ENCODE measurements at regions not wholly inside any gene's neighbourhood (a gene's known extent, or its start where the extent isn't known, plus 50 kb on each side); places are given as distances from the start of the nearest gene placed in this dataset.
"Not testable (repeated sequence)": the region's sequence is repeated elsewhere in the genome, so short reads cannot be mapped to it uniquely, and the experiment has no call there.

DNA sequence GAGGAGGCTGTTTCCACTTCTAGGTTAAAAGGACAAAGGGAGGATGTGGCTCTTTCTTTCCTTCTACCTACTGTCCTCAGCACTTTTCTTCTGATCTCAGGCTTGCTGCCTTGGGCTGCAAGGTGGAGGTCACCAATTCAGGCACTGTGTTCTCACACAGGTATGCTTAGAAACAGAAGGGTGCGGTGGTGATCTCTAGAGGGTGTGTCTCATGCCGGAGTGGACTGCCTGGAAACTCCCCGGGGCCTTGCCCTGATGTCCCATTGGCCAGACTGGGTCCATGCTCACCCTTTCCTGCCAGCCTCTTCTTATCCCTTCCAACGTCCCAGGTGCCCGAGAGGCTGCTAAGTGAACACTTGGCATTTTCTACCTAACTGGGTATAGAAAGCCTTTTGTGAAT lies 1197.6 kb downstream of the AACS start:
- H3K4me1 Mint-ChIP-seq (ENCODE audit: low read depth), result no peaks in the 10 kb centered on the region
- TF ChIP-seq, protein P1, sequence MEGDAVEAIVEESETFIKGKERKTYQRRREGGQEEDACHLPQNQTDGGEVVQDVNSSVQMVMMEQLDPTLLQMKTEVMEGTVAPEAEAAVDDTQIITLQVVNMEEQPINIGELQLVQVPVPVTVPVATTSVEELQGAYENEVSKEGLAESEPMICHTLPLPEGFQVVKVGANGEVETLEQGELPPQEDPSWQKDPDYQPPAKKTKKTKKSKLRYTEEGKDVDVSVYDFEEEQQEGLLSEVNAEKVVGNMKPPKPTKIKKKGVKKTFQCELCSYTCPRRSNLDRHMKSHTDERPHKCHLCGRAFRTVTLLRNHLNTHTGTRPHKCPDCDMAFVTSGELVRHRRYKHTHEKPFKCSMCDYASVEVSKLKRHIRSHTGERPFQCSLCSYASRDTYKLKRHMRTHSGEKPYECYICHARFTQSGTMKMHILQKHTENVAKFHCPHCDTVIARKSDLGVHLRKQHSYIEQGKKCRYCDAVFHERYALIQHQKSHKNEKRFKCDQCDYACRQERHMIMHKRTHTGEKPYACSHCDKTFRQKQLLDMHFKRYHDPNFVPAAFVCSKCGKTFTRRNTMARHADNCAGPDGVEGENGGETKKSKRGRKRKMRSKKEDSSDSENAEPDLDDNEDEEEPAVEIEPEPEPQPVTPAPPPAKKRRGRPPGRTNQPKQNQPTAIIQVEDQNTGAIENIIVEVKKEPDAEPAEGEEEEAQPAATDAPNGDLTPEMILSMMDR (IDR thresholded peaks at IDR 0.05), result no peak
- no peaks in the 10 kb centered on the region for H3K27me3 Mint-ChIP-seq (ENCODE audit: insufficient read depth)
- DNase-seq, result no peak
- H3K9me3 Mint-ChIP-seq, result peaks cover 36% of the 10 kb centered on the region
- no peak overlapping the region for H3K27ac Mint-ChIP-seq
- H3K36me3 Mint-ChIP-seq (ENCODE audit: low read depth), result peaks cover 7% of the 10 kb centered on the region
- no peak overlapping the region for H3K4me3 Mint-ChIP-seq

DNA sequence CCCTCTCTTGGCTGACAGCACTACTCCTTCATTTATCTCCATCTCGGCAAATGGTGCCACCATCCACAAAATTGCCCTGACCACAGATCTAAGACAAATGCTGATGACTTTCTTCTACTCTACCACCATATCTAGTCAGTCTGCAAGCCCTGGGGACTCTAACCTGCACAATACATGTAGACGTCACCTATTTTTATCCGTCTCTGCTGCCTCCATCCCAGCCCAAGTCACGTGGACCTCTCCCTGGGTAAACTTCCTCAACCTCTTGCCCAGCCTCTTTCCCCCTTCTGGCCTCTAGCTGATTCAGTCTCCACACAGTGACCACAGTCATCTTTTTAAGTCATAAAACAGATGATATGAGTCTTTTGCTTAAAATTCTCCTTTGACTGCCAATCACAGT lies 1203.0 kb downstream of the AACS start:
- Mint-ChIP-seq H3K4me1 (ENCODE audit: low read depth) (no peaks in the 10 kb centered on the region), H3K27me3 (ENCODE audit: insufficient read depth) (no peaks in the 10 kb centered on the region), H3K4me3 (no peak overlapping the region), H3K27ac (no peak overlapping the region), H3K36me3 (ENCODE audit: low read depth) (peaks cover 5% of the 10 kb centered on the region; the same call in 1 of the 2 replicates), H3K9me3 (peaks cover 64% of the 10 kb centered on the region)
- no peak for DNase-seq
- TF ChIP-seq, protein P1 (IDR thresholded peaks at IDR 0.05), result no peak

DNA sequence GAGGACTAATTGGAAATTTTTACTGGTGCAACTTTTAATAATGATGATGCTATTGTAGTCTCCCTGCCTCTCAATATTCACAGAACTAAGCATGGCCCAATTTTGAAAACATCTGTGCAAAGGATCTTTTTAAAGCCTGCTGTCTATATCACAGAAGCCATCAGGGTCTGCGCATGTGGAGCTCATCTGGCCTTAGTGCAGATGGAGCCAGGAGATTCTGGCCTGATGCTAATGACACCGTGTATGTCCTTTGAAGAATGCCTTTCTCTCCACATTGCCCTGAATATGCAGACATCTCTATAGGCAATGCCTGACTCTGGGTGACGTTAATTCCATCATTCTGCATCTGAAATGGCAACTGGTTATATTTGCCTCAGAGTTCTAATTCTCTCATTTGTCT lies 1205.9 kb downstream of the AACS start:
- no peak for DNase-seq
- peaks cover 13% of the 10 kb centered on the region; the same call in 1 of the 2 replicates for H3K36me3 Mint-ChIP-seq (ENCODE audit: low read depth)
- TF ChIP-seq, protein P1 (IDR thresholded peaks at IDR 0.05), result no peak
- H3K27ac Mint-ChIP-seq, result no peak overlapping the region
- H3K4me3 Mint-ChIP-seq, result no peak overlapping the region
- peaks cover 74% of the 10 kb centered on the region for H3K9me3 Mint-ChIP-seq
- peaks cover 1% of the 10 kb centered on the region; the same call in 1 of the 2 replicates for H3K27me3 Mint-ChIP-seq (ENCODE audit: insufficient read depth)
- no peaks in the 10 kb centered on the region for H3K4me1 Mint-ChIP-seq (ENCODE audit: low read depth)

DNA sequence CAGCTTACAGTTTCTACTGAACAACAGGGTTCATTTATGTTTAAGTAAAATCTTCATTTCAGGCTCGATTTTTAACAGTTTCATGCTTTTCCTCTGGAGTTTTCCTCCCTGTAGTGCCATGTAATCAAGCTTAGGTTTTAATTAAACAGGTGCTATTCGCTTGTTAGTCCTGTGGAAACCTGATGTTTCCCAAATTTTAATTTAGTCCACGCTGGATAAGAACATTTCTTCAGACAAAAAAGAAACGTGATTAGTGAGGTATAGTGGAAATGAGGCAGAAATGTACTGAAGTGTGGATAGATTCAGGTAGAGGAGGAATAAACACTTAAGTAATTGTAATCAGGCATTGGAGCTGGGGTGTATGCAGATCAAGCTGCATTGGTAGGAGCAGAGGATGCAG lies 1217.5 kb downstream of the AACS start:
- peaks cover 59% of the 10 kb centered on the region for H3K9me3 Mint-ChIP-seq
- H3K4me3 Mint-ChIP-seq, result no peak overlapping the region
- H3K27me3 Mint-ChIP-seq (ENCODE audit: insufficient read depth), result no peaks in the 10 kb centered on the region
- TF ChIP-seq, protein P1 (IDR thresholded peaks at IDR 0.05), result no peak
- no peak overlapping the region for H3K27ac Mint-ChIP-seq
- no peaks in the 10 kb centered on the region for H3K4me1 Mint-ChIP-seq (ENCODE audit: low read depth)
- H3K36me3 Mint-ChIP-seq (ENCODE audit: low read depth), result peaks cover 4% of the 10 kb centered on the region; the same call in 1 of the 2 replicates
- DNase-seq, result no peak

DNA sequence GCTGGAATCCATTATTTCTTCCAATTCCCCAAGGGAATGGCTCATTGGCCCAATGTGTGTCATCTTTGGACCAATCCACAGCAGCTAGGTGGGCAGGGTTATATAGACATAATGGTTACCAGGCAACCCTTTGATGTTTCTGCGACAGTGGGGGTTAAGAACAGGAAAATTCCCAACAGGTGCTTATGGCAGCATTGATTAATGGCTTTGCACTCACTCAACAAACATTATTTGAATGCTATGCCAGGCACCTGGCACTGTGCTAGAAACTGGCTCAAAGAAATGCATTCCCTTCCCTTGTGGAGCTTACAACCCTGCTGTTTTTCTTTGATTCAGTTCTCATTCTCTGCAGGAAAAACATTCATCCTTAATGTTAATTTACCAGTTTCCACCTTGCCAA lies 1221.0 kb downstream of the AACS start:
- DNase-seq, result no peak
- TF ChIP-seq, protein P1 (IDR thresholded peaks at IDR 0.05), result no peak
- Mint-ChIP-seq H3K9me3 (peaks cover 55% of the 10 kb centered on the region), H3K4me3 (no peak overlapping the region), H3K27me3 (ENCODE audit: insufficient read depth) (no peaks in the 10 kb centered on the region), H3K27ac (no peak overlapping the region), H3K4me1 (ENCODE audit: low read depth) (no peaks in the 10 kb centered on the region), H3K36me3 (ENCODE audit: low read depth) (no peaks in the 10 kb centered on the region; the same call in 1 of the 2 replicates)

DNA sequence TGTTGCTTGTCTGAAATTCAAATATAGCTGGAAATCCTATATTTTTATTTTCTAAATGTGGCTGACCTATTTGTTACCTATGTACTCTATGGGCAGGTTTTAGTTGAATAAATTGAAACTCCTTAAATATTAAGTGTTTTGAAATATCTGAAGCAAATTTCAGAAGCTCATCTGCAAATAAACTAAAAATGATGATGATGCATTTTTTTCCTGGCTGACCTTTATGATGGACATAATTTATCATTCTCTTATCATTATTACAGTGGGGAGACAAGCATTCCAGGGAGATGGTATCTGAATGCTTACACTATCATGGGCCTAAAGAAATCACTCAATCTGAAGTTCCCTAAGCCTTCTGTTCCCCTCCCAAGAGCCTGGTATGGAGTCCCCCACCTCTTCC lies 1225.2 kb downstream of the AACS start:
- no peak for DNase-seq
- Mint-ChIP-seq H3K9me3 (peaks cover 72% of the 10 kb centered on the region), H3K27ac (no peak overlapping the region), H3K4me1 (ENCODE audit: low read depth) (no peaks in the 10 kb centered on the region), H3K27me3 (ENCODE audit: insufficient read depth) (no peaks in the 10 kb centered on the region; the same call in 1 of the 2 replicates), H3K4me3 (no peak overlapping the region), H3K36me3 (ENCODE audit: low read depth) (no peaks in the 10 kb centered on the region; the same call in 1 of the 2 replicates)
- TF ChIP-seq, protein P1 (IDR thresholded peaks at IDR 0.05), result no peak

DNA sequence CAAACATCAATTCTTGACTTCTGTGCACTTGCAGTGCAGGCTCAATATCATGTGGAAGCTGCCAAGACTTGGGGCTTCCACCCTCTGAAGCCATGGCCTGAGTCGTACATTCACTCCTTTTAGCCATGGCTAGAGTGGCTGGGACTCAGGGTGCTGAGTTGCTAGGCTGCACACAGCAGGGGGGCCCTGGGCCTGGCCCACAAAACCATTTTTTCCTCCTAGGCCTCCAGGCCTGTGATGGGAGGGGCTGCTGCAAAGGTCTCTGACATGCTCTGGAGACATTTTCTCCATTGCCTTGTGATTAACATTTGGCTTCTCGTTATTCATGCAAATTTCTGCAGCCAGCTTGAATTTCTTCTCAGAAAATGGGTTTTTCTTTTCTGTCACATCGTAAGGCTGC lies 1226.8 kb downstream of the AACS start:
- H3K4me1 Mint-ChIP-seq (ENCODE audit: low read depth); DNase-seq; H3K27ac Mint-ChIP-seq; H3K4me3 Mint-ChIP-seq; H3K27me3 Mint-ChIP-seq (ENCODE audit: insufficient read depth); H3K36me3 Mint-ChIP-seq (ENCODE audit: low read depth): not testable (repeated sequence)
- peaks cover 68% of the 10 kb centered on the region for H3K9me3 Mint-ChIP-seq
